ENCODE measurements at regions not wholly inside any gene's neighbourhood (a gene's known extent, or its start where the extent isn't known, plus 50 kb on each side); places are given as distances from the start of the nearest gene placed in this dataset.

- TF ChIP-seq, protein P1, sequence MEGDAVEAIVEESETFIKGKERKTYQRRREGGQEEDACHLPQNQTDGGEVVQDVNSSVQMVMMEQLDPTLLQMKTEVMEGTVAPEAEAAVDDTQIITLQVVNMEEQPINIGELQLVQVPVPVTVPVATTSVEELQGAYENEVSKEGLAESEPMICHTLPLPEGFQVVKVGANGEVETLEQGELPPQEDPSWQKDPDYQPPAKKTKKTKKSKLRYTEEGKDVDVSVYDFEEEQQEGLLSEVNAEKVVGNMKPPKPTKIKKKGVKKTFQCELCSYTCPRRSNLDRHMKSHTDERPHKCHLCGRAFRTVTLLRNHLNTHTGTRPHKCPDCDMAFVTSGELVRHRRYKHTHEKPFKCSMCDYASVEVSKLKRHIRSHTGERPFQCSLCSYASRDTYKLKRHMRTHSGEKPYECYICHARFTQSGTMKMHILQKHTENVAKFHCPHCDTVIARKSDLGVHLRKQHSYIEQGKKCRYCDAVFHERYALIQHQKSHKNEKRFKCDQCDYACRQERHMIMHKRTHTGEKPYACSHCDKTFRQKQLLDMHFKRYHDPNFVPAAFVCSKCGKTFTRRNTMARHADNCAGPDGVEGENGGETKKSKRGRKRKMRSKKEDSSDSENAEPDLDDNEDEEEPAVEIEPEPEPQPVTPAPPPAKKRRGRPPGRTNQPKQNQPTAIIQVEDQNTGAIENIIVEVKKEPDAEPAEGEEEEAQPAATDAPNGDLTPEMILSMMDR (IDR thresholded peaks at IDR 0.05), result no peak
- TF ChIP-seq POLR2A (IDR thresholded peaks at IDR 0.05), result no peak
Measured at GRCh38 chr1:195763907-195764374, 844.3 kb downstream of the KCNT2 start.

Data from heart left ventricle (tissue), 13 donors.